ENCODE measurements at regions not wholly inside any gene's neighbourhood (a gene's known extent, or its start where the extent isn't known, plus 50 kb on each side); places are given as distances from the start of the nearest gene placed in this dataset.
"Not testable (repeated sequence)": the region's sequence is repeated elsewhere in the genome, so short reads cannot be mapped to it uniquely, and the experiment has no call there.

- TF ChIP-seq, protein P1, sequence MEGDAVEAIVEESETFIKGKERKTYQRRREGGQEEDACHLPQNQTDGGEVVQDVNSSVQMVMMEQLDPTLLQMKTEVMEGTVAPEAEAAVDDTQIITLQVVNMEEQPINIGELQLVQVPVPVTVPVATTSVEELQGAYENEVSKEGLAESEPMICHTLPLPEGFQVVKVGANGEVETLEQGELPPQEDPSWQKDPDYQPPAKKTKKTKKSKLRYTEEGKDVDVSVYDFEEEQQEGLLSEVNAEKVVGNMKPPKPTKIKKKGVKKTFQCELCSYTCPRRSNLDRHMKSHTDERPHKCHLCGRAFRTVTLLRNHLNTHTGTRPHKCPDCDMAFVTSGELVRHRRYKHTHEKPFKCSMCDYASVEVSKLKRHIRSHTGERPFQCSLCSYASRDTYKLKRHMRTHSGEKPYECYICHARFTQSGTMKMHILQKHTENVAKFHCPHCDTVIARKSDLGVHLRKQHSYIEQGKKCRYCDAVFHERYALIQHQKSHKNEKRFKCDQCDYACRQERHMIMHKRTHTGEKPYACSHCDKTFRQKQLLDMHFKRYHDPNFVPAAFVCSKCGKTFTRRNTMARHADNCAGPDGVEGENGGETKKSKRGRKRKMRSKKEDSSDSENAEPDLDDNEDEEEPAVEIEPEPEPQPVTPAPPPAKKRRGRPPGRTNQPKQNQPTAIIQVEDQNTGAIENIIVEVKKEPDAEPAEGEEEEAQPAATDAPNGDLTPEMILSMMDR (IDR thresholded peaks at IDR 0.05) = not testable (repeated sequence)
- TF ChIP-seq POLR2A (IDR thresholded peaks at IDR 0.05) = not testable (repeated sequence)
Observed at GRCh38 chrX:3842822-3843521, 129.5 kb upstream of the PRKX start.

All from Peyer's patch (tissue), 4 donors.